Stimulated activated CD4-positive, alpha-beta T cell treated with anti-CD3 and anti-CD28 coated beads, Interleukin-2, amount 100 ng/mL, for 4 hours (primary cell): ENCODE measurements at regions not wholly inside any gene's neighbourhood (a gene's known extent, or its start where the extent isn't known, plus 50 kb on each side); places are given as distances from the start of the nearest gene placed in this dataset.

Source experiments
- DNase-seq: peaks from one replicate; pipeline ENCODE4 v3.0.0-alpha.2; 2020; ENCODE audit warnings: low read depth

GRCh38 chr5:126171916-126172315, 251.3 kb upstream of the GRAMD2B start:
- DNase-seq: no peak

- DNase-seq: no peak
Measured at GRCh38 chr5:126172812-126173211, 250.4 kb upstream of the GRAMD2B start.

GRCh38 chr5:126178521-126178920, 244.7 kb upstream of the GRAMD2B start:
- no peak for DNase-seq

GRCh38 chr5:126182971-126183695, 240.1 kb upstream of the GRAMD2B start:
- DNase-seq: no peak

GRCh38 chr5:126184474-126184873, 238.7 kb upstream of the GRAMD2B start:
- no peak for DNase-seq

- DNase-seq: no peak
Measured at GRCh38 chr5:126186210-126186609, 237.0 kb upstream of the GRAMD2B start.

- DNase-seq: no peak
Measured at GRCh38 chr5:126188804-126189203, 234.4 kb upstream of the GRAMD2B start.

- DNase-seq: no peak
Measured at GRCh38 chr5:126189231-126189630, 234.0 kb upstream of the GRAMD2B start.

- no peak for DNase-seq
Measured at GRCh38 chr5:126189862-126190261, 233.3 kb upstream of the GRAMD2B start.

GRCh38 chr5:126192226-126192625, 231.0 kb upstream of the GRAMD2B start:
- no peak for DNase-seq

- no peak for DNase-seq
Measured at GRCh38 chr5:126195410-126196100, 227.7 kb upstream of the GRAMD2B start.

GRCh38 chr5:126198531-126198930, 224.7 kb upstream of the GRAMD2B start:
- DNase-seq: no peak

- DNase-seq: no peak
Measured at GRCh38 chr5:126199467-126199866, 223.7 kb upstream of the GRAMD2B start.

- no peak for DNase-seq
Measured at GRCh38 chr5:126208691-126209090, 214.5 kb upstream of the GRAMD2B start.

GRCh38 chr5:126210955-126211354, 212.3 kb upstream of the GRAMD2B start:
- no peak for DNase-seq

- DNase-seq: no peak
Measured at GRCh38 chr5:126219616-126220015, 203.6 kb upstream of the GRAMD2B start.

- no peak for DNase-seq
Measured at GRCh38 chr5:126220725-126221124, 202.5 kb upstream of the GRAMD2B start.

GRCh38 chr5:126228934-126229333, 194.3 kb upstream of the GRAMD2B start:
- no peak for DNase-seq

GRCh38 chr5:126233256-126233655, 190.0 kb upstream of the GRAMD2B start:
- DNase-seq: no peak

GRCh38 chr5:126234563-126235195, 188.5 kb upstream of the GRAMD2B start:
- no peak for DNase-seq

- DNase-seq: no peak
Measured at GRCh38 chr5:126235628-126236027, 187.6 kb upstream of the GRAMD2B start.

- no peak for DNase-seq
Measured at GRCh38 chr5:126236994-126237393, 186.2 kb upstream of the GRAMD2B start.

- no peak for DNase-seq
Measured at GRCh38 chr5:126248611-126249010, 174.6 kb upstream of the GRAMD2B start.
